Glutamatergic neuron (in vitro differentiated cells): ENCODE measurements at regions not wholly inside any gene's neighbourhood (a gene's known extent, or its start where the extent isn't known, plus 50 kb on each side); places are given as distances from the start of the nearest gene placed in this dataset.

Experiments
- DNase-seq: peaks from one replicate; pipeline ENCODE4 v3.0.0; 2022
- H3K27ac Mint-ChIP-seq: one replicate; pipeline ENCODE4 v1.8.0; 2020; ENCODE audit warnings: mild to moderate bottlenecking, mixed read lengths, inconsistent platforms; ENCODE audit not compliant: unreplicated experiment
- H3K27me3 Mint-ChIP-seq: one replicate; pipeline ENCODE4 v1.8.0; 2020; ENCODE audit warnings: mild to moderate bottlenecking, moderate library complexity, mixed read lengths, inconsistent platforms; ENCODE audit not compliant: unreplicated experiment
- H3K36me3 Mint-ChIP-seq: one replicate; pipeline ENCODE4 v1.8.0; 2020; ENCODE audit warnings: mild to moderate bottlenecking, mixed read lengths, inconsistent platforms; ENCODE audit not compliant: unreplicated experiment
- H3K4me1 Mint-ChIP-seq: one replicate; pipeline ENCODE4 v1.8.0; 2020; ENCODE audit warnings: mild to moderate bottlenecking, low read depth, mixed read lengths, inconsistent platforms; ENCODE audit not compliant: unreplicated experiment
- H3K4me3 Mint-ChIP-seq: one replicate; pipeline ENCODE4 v1.8.0; 2020; ENCODE audit warnings: mild to moderate bottlenecking, mixed read lengths, inconsistent platforms; ENCODE audit not compliant: unreplicated experiment
- H3K9me3 Mint-ChIP-seq: one replicate; pipeline ENCODE4 v1.8.0; 2020; ENCODE audit warnings: mild to moderate bottlenecking, moderate library complexity, mixed read lengths, inconsistent platforms; ENCODE audit not compliant: unreplicated experiment
- TF ChIP-seq, protein P1 (sequence below): fragments of 200-600 bp; sonication (generic); IDR thresholded peaks from one replicate; pipeline ENCODE4 v1.5.0; 2021; ENCODE audit not compliant: partially characterized antibody, unreplicated experiment

GRCh38 chr12:125688881-125689280 is 623.6 kb downstream of the AACS start:
- Mint-ChIP-seq H3K9me3 (peaks cover 4% of the 10 kb centered on the region), H3K27ac (no peak overlapping the region), H3K4me3 (no peak overlapping the region), H3K36me3 (peaks cover 6% of the 10 kb centered on the region), H3K27me3 (peaks cover 6% of the 10 kb centered on the region), H3K4me1 (no peaks in the 10 kb centered on the region)
- DNase-seq, result no peak
- TF ChIP-seq, protein P1, sequence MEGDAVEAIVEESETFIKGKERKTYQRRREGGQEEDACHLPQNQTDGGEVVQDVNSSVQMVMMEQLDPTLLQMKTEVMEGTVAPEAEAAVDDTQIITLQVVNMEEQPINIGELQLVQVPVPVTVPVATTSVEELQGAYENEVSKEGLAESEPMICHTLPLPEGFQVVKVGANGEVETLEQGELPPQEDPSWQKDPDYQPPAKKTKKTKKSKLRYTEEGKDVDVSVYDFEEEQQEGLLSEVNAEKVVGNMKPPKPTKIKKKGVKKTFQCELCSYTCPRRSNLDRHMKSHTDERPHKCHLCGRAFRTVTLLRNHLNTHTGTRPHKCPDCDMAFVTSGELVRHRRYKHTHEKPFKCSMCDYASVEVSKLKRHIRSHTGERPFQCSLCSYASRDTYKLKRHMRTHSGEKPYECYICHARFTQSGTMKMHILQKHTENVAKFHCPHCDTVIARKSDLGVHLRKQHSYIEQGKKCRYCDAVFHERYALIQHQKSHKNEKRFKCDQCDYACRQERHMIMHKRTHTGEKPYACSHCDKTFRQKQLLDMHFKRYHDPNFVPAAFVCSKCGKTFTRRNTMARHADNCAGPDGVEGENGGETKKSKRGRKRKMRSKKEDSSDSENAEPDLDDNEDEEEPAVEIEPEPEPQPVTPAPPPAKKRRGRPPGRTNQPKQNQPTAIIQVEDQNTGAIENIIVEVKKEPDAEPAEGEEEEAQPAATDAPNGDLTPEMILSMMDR, result no peak

DNA sequence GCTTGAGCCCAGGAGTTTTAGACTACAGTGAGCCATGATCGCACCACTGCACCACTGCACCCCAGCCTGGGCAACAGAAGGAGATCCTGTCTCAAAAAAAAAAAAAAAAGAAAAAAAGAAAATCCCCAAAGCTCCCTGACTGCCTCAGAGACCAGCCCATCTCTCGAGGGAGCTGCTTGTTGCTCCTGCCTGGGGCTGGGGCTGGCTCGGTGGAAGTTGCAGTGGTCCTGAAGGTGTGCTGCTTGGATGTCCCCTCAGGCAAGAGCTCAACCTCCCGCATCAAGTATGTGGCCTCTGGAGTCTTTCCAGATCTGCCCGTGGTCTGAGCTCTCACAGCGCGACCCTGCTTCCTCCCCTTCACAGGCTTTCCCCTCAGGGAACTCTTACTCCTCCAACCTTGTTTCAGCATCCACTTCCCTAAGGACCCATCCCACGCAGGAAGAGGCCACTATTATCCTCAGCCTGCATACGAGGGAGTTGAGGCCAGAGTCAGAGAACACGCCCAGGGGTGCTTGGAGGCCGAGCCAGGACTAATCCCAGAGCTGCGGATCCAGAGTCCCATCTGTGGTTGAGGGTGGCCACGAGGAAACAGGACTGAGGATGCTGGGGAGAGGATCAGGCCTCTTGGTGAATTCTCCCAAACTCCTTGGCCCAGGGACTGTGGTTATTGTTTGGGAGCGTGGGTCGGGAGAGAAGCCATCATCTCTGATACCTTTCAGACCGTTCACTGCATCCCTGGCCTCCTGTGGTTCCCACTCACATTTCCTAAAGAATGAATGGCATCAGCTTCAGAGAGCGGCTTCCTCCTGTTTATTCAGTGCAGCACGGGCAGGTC is 624.6 kb downstream of the AACS start:
- no peaks in the 10 kb centered on the region for H3K4me1 Mint-ChIP-seq

DNA sequence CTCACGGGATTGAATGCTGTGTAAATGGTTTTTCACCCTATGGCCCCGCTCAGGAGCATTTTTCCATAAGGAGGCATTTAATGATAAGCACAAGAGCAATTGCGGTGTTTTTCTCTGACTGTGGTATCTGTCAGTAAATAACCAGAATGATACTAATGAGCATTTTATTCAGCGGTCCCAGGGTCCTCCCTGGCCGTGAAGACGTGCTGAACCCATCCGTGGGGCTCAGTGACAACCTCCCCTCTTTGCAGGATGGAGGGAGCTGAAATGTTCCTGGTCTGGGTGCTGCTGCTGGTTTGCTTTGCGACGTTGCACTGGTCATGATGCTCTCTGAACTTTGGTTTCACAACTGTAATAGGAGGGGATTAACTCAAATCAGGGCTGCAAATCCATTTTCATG is 625.6 kb downstream of the AACS start:
- no peak for DNase-seq
- Mint-ChIP-seq H3K4me1 (no peaks in the 10 kb centered on the region), H3K36me3 (peaks cover 14% of the 10 kb centered on the region), H3K9me3 (peaks cover 4% of the 10 kb centered on the region), H3K27me3 (no peaks in the 10 kb centered on the region), H3K4me3 (no peak overlapping the region), H3K27ac (no peak overlapping the region)
- TF ChIP-seq, protein P1, result no peak

More for the DNA sequence above, 624.6 kb downstream of the AACS start:
- Mint-ChIP-seq H3K9me3 (peaks cover 4% of the 10 kb centered on the region), H3K27me3 (peaks cover 6% of the 10 kb centered on the region), H3K4me3 (no peak overlapping the region), H3K36me3 (peaks cover 6% of the 10 kb centered on the region), H3K27ac (no peak overlapping the region)
- no peak for DNase-seq
- TF ChIP-seq, protein P1, result no peak

- TF ChIP-seq, protein P1, result no peak
- no peak overlapping the region for H3K27ac Mint-ChIP-seq
- H3K36me3 Mint-ChIP-seq, result peaks cover 8% of the 10 kb centered on the region
- no peaks in the 10 kb centered on the region for H3K27me3 Mint-ChIP-seq
- H3K4me3 Mint-ChIP-seq, result no peak overlapping the region
- H3K4me1 Mint-ChIP-seq, result no peaks in the 10 kb centered on the region
- peaks cover 5% of the 10 kb centered on the region for H3K9me3 Mint-ChIP-seq
- DNase-seq, result no peak
Observed at GRCh38 chr12:125696054-125696453, 630.8 kb downstream of the AACS start.

GRCh38 chr12:125704803-125705202 is 639.6 kb downstream of the AACS start:
- H3K27me3 Mint-ChIP-seq, result no peaks in the 10 kb centered on the region
- no peaks in the 10 kb centered on the region for H3K36me3 Mint-ChIP-seq
- peaks cover 8% of the 10 kb centered on the region for H3K9me3 Mint-ChIP-seq
- no peak overlapping the region for H3K4me3 Mint-ChIP-seq
- DNase-seq, result no peak
- no peak overlapping the region for H3K27ac Mint-ChIP-seq
- H3K4me1 Mint-ChIP-seq, result no peaks in the 10 kb centered on the region
- TF ChIP-seq, protein P1, result no peak
